GM12874 (cell line): ENCODE measurements at regions not wholly inside any gene's neighbourhood (a gene's known extent, or its start where the extent isn't known, plus 50 kb on each side); places are given as distances from the start of the nearest gene placed in this dataset.

Experiments used
- TF ChIP-seq, protein P1 (sequence below): IDR thresholded peaks from 2 replicates; pipeline ENCODE4 v1.5.1; 2011; ENCODE audit warnings: low read depth, mild to moderate bottlenecking, control low read depth, low read length, moderate library complexity; ENCODE audit not compliant: insufficient read depth

DNA sequence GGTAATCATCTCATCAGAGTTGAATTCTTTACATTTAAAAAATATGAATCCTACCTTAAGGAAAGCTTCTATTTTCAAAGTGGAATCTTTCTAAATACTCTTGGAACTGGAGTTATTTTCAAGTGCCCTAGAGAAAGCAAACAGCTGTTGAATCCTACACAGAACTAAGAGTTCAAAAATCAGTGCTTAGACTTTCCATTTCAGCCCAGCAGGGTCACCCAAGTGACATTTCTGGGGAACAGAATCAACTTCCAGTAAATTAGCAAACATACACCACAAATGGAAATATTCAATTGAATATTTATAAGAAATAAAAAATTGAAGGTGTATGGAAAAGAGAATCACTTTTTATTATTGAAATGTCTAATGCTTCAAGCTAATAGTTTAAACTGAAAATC lies 427.7 kb upstream of the NOX3 start:
- TF ChIP-seq, protein P1, sequence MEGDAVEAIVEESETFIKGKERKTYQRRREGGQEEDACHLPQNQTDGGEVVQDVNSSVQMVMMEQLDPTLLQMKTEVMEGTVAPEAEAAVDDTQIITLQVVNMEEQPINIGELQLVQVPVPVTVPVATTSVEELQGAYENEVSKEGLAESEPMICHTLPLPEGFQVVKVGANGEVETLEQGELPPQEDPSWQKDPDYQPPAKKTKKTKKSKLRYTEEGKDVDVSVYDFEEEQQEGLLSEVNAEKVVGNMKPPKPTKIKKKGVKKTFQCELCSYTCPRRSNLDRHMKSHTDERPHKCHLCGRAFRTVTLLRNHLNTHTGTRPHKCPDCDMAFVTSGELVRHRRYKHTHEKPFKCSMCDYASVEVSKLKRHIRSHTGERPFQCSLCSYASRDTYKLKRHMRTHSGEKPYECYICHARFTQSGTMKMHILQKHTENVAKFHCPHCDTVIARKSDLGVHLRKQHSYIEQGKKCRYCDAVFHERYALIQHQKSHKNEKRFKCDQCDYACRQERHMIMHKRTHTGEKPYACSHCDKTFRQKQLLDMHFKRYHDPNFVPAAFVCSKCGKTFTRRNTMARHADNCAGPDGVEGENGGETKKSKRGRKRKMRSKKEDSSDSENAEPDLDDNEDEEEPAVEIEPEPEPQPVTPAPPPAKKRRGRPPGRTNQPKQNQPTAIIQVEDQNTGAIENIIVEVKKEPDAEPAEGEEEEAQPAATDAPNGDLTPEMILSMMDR: no peak

DNA sequence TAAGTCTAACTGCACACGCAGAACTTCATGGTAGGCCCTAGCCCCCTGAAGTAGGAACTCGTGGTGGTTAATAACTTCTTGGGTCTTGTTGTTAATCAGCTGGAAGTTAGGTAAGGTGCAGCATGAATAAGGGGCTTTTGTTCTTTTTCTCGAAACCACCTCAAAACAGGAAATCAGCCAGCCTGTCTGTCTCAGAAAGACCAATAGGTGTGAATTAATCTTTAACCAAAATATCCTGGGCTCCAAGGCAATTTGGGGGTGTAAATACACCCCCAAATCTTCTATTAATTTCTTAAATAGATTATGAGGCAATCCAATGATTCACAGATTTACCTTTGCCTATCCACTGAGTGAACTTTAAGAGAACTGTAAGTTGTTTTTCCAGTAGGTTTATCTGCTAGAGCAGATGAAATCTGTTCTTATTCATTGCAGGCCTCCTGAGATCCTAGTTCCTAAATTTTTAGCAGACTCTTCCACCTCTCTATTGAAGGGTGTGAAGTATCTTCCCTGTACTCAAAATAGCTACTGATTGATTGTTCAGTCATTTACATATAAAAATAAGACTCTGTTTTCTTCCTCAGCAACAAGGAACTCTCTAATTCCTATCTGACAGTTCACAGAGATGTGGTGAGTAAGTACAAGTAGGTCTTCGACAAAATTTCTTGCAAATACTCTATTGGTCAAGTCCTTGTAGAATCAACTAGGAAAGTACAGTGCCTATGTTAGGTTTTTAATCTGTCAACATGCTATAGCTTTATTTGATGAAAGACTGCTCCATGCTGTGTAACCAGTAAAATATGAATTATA lies 427.1 kb upstream of the NOX3 start:
- TF ChIP-seq, protein P1: no peak

DNA sequence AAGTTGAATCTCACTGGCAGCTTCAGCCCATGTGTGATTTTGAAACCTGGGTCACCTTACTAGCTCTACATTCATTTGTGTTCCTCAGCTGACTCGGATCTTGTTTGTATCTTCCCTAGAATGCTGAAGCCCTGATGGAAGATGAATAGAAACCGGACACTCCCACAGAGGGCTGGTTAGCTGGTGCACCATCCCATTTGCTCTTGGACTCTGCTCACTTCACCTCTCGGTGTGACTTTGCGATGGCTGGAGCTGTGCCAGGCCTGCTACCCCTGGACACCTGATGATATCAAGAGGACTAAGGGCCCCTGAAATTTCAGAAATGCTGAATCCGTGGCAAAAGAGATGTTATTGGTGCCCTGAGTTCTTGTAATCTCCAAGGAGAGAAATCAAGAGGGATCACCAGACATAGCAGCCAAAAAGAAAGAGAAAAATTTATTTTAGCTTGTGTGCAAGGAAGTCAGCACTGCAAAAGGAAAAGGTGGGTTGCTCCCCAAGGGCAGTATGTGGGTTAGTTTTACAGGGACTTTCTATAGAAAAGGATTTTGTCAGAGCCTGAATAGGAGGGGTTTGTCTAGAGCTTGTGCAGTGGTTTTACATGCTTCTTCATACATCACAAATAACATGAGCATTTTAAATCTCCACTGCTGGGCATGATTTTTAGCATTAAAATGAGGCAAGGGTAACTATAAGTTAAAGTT lies 426.3 kb upstream of the NOX3 start:
- TF ChIP-seq, protein P1: no peak

DNA sequence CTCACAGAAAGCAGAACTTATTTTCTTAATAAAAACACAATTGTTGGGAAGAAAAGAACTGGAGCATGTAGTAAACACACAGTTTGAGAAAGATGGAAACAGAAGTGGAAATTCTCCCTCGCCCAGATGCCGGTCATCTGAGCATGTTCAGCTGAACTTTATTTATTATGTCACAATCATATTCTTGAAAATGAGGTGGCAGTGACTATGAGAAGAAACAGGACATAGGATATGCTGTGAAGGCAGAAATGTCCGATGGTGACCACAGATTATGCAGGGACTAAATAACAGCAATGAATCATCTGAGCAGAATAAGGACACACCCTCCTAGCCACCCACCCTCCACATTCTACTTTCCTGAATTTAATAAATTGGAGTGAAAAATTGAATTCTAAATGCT lies 425.3 kb upstream of the NOX3 start:
- TF ChIP-seq, protein P1: no peak

DNA sequence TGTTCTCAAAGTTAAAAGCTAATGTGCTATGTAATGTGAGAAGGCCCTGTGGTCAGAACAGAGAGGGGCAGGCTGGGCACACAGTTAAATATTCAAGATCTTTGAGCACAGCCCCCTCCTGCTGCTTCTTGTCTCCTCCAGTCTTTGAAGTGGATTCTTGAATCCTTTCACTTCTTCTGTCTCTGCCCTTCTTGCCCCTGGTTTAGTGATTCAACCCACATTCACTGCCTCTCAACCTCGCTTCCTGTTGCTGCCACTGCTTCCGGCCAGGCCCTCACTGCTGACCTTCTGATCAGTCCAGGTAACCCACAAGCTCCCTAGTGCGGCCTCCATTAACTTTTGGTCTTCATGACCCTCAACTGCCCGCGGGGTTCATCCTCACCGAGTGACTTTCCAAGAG lies 417.3 kb upstream of the NOX3 start:
- TF ChIP-seq, protein P1: no peak

DNA sequence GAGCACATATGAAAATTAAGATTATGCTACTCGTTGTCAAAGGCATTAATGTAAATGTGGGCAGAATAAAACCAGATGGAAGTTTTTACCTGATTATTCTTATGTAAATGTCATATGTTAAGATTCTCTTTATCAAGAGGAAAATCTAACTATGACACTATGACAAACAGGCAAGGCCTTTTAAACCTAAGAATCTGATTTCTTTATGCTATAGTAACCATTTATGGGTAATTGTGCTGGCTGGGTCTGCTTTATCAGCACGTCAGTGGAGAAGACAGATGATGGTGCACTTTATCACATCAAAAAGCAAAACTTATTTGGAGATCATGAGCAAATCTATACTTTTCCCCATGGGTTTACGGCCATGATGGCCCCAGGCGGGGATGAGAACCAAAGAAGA lies 412.0 kb upstream of the NOX3 start:
- TF ChIP-seq, protein P1: no peak

DNA sequence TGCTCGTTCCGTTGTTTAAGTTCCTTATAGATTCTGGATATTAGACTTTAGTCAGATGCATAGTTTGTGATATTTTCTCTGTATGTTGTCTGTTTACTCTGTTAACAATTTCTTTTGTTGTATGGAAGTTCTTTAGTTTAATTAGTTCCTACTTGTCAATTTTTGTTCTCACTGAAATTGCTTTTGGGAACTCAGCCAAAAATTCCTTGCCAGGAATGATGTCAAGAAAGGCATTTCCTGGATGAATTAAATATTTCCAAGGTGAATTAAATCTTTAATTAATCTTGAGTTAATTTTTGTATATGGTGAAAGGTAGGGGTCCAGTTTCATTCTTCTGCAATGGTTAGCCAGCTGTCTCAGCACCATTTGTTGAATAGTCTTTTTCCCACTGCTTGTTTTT lies 406.2 kb upstream of the NOX3 start:
- TF ChIP-seq, protein P1: no peak
